ENCODE measurements at regions not wholly inside any gene's neighbourhood (a gene's known extent, or its start where the extent isn't known, plus 50 kb on each side); places are given as distances from the start of the nearest gene placed in this dataset.

- TF ChIP-seq ZNF510 (tag by site-specific recombination; IDR thresholded peaks at IDR 0.05; ENCODE audit: insufficient replicate concordance) (no peak), ZNF837 (tag by site-specific recombination; IDR thresholded peaks at IDR 0.05) (no peak), ZNF133 (tag by site-specific recombination; IDR thresholded peaks at IDR 0.05) (no peak), SALL2 (tag by site-specific recombination; IDR thresholded peaks at IDR 0.05; ENCODE audit: borderline replicate concordance) (no peak), MEIS1 (CRISPR knock-in tag; IDR thresholded peaks at IDR 0.05; ENCODE audit: borderline replicate concordance) (0 out of 2 replicates have a peak, but pooled peaks have one; percentile 17), ZNF645 (tag by site-specific recombination; IDR thresholded peaks at IDR 0.05) (no peak), ZFP3 (tag by site-specific recombination; IDR thresholded peaks at IDR 0.05; ENCODE audit: low read depth) (no peak), SCRT1 (tag by site-specific recombination; IDR thresholded peaks at IDR 0.05; ENCODE audit: borderline replicate concordance) (no peak), WT1 (tag by site-specific recombination; IDR thresholded peaks at IDR 0.05) (peak; percentile 66), ZNF76 (tag by site-specific recombination; IDR thresholded peaks at IDR 0.05; ENCODE audit: borderline replicate concordance, low read depth) (no peak), EGR2 (tag by site-specific recombination; IDR thresholded peaks at IDR 0.05; ENCODE audit: low read depth) (no peak), BCL11B (tag by site-specific recombination; IDR thresholded peaks at IDR 0.05; ENCODE audit: low read depth) (no peak), ZNF624 (tag by site-specific recombination; IDR thresholded peaks at IDR 0.05) (no peak), ZSCAN16 (tag by site-specific recombination; IDR thresholded peaks at IDR 0.05) (no peak), ZNF324 (tag by site-specific recombination; IDR thresholded peaks at IDR 0.05) (no peak), ZNF157 (tag by site-specific recombination; IDR thresholded peaks at IDR 0.05) (no peak), ZNF214 (tag by site-specific recombination; IDR thresholded peaks at IDR 0.05; ENCODE audit: borderline replicate concordance) (no peak), ZBTB26 (tag by site-specific recombination; optimal IDR thresholded peaks at IDR 0.05) (no peak), ZSCAN4 (tag by site-specific recombination; IDR thresholded peaks at IDR 0.05) (no peak), ZNF488 (tag by site-specific recombination; IDR thresholded peaks at IDR 0.05) (no peak), ZNF112 (tag by site-specific recombination; IDR thresholded peaks at IDR 0.05) (no peak)
- TF ChIP-seq, protein P1, sequence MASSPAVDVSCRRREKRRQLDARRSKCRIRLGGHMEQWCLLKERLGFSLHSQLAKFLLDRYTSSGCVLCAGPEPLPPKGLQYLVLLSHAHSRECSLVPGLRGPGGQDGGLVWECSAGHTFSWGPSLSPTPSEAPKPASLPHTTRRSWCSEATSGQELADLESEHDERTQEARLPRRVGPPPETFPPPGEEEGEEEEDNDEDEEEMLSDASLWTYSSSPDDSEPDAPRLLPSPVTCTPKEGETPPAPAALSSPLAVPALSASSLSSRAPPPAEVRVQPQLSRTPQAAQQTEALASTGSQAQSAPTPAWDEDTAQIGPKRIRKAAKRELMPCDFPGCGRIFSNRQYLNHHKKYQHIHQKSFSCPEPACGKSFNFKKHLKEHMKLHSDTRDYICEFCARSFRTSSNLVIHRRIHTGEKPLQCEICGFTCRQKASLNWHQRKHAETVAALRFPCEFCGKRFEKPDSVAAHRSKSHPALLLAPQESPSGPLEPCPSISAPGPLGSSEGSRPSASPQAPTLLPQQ (tag by site-specific recombination; IDR thresholded peaks at IDR 0.05): 0 out of 2 replicates have a peak, but pooled peaks have one; percentile 28
These were observed 95.7 kb upstream of the VANGL1 start (continued) for GRCh38 chr1:115545791-115546733.
